HL-60 (cell line): ENCODE measurements at regions not wholly inside any gene's neighbourhood (a gene's known extent, or its start where the extent isn't known, plus 50 kb on each side); places are given as distances from the start of the nearest gene placed in this dataset.

Experiments used
- DNase-seq, 2 experiments: peaks; one replicate each; pipeline ENCODE4 v3.0.0-alpha.2; 2010 to 2020; ENCODE audit warnings: low read depth in 1 of 2, low spot score in 1 of 2
- H3K27ac ChIP-seq: fragments of 250-450 bp; sonication (Bioruptor Pico); replicated peaks from 2 replicates; pipeline ENCODE4 v1.5.1; 2020; ENCODE audit warnings: mild to moderate bottlenecking, moderate library complexity
- H3K27me3 ChIP-seq: fragments of 250-450 bp; sonication (Bioruptor Pico); 2 replicates; pipeline ENCODE4 v1.5.1; 2021; ENCODE audit warnings: mild to moderate bottlenecking, moderate library complexity; ENCODE audit not compliant: insufficient read depth, poor library complexity, severe bottlenecking
- H3K4me3 ChIP-seq: replicated peaks from 2 replicates; pipeline ENCODE4 v1.5.1; 2011; ENCODE audit warnings: mild to moderate bottlenecking, control low read depth, low read length; ENCODE audit not compliant: insufficient read depth
- CTCF ChIP-seq: IDR thresholded peaks from one replicate; pipeline ENCODE4 v1.5.1; 2011; ENCODE audit warnings: low read length, control low read depth, inconsistent platforms; ENCODE audit not compliant: insufficient read depth
- GABPA ChIP-seq: IDR thresholded peaks from 2 replicates; pipeline ENCODE4 v1.6.1; 2012; ENCODE audit warnings: low read depth
- POLR2AphosphoS5 ChIP-seq: IDR thresholded peaks from 2 replicates; pipeline ENCODE4 v1.6.1; 2012; ENCODE audit warnings: low read depth
- REST ChIP-seq: IDR thresholded peaks from 2 replicates; pipeline ENCODE4 v1.6.1; 2012; ENCODE audit warnings: low read depth; ENCODE audit not compliant: insufficient replicate concordance
- SPI1 ChIP-seq: IDR thresholded peaks from 2 replicates; pipeline ENCODE4 v1.6.1; 2012; ENCODE audit warnings: low read depth, mild to moderate bottlenecking, borderline replicate concordance

DNA sequence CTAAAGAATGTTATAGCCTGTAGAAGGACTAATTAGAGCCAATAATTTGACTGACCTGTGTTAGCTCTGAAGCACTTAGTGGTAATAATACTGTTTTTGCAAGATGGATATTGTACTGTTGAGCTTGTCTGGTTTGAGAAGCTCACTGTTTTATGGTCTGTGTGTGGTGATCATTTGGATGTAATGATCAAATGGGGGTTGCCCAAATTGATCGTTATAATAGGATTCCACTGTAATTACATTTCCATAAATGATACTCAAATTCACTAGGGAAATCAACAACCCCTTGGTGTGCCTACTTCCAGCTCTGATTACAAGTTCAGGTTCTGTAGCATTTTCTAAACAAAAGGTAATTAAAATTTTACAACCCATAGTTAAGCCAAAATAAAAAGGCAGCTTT lies 971.4 kb downstream of the TTLL7 start:
- no peak for TF ChIP-seq REST
- H3K27me3 ChIP-seq, result no peaks in the 10 kb centered on the region
- no peak overlapping the region for H3K27ac ChIP-seq
- no peak overlapping the region for H3K4me3 ChIP-seq
- no peak for DNase-seq

GRCh38 chr1:83026745-83027144 lies 972.2 kb downstream of the TTLL7 start:
- Histone ChIP-seq H3K4me3 (no peak overlapping the region), H3K27ac (no peak overlapping the region), H3K27me3 (no peaks in the 10 kb centered on the region)
- TF ChIP-seq CTCF, result no peak
- no peak for TF ChIP-seq GABPA
- TF ChIP-seq SPI1, result no peak
- no peak for TF ChIP-seq POLR2AphosphoS5
- TF ChIP-seq REST, result no peak
- no peak for DNase-seq

DNA sequence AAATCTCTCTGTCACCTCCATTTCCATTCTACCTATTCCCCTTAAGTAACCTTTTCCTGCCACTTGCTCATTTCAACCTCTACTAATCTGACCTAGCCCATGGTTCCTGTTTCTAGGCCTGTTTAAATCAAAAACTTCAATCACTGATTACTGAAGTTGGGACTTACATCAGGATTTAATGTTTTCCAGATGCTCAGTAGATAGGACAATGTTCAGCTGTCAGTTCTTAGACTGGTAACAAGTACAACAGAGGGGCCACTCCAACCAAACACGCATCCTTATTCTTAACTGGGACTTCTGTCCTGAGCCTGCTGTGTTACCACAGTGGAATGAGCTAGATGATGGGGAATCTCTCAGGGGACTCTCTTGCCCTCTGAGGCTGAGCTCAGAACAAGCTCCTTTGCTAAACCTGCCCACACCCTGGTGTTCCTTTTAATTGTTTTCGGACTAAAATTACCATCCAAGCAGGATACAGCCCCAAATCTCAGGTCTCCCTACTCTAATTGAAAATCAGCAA lies 974.6 kb downstream of the TTLL7 start:
- H3K4me3 ChIP-seq, result no peak overlapping the region
- H3K27ac ChIP-seq, result no peak overlapping the region
- no peak for DNase-seq
- H3K27me3 ChIP-seq, result no peaks in the 10 kb centered on the region
- TF ChIP-seq CTCF (no peak), POLR2AphosphoS5 (no peak), GABPA (no peak), REST (no peak), SPI1 (no peak)

DNA sequence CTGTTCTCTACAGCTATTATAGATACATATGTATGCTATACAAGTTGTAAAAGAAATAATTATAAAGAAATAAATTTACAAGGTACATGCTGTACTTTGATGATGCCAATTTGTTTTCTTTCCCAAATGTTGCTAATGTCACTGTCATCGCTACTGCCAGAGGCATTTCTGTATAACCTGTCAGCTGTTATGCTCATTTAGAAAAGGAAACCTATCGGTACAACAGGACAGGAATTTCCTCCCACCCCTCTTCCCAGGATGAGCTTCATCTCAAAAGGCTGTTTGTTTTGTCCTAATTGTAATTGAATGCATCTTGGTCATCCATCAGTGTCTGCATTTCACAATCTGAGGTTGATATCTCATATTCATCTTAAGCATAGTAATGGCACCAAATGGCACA lies 975.7 kb downstream of the TTLL7 start:
- no peak for TF ChIP-seq SPI1
- TF ChIP-seq REST, result no peak
- no peak for TF ChIP-seq CTCF
- no peak for TF ChIP-seq POLR2AphosphoS5
- TF ChIP-seq GABPA, result no peak
- Histone ChIP-seq H3K27ac (no peak overlapping the region), H3K27me3 (no peaks in the 10 kb centered on the region), H3K4me3 (no peak overlapping the region)
- DNase-seq, result no peak
